DMS153 treated with DMSO at 0.1 percent for 48 hours (cell line): ENCODE measurements at regions not wholly inside any gene's neighbourhood (a gene's known extent, or its start where the extent isn't known, plus 50 kb on each side); places are given as distances from the start of the nearest gene placed in this dataset.

Experiments used
- DNase-seq: peaks from one replicate; lab custom pipeline; 2025; ENCODE audit not compliant: unreplicated experiment; lab: John Stamatoyannopoulos, UW

- no peak for DNase-seq
Measured at GRCh38 chr1:98385652-98386051, 275.9 kb upstream of the SNX7 start.

GRCh38 chr1:98384461-98385141 lies 276.9 kb upstream of the SNX7 start:
- no peak for DNase-seq

- DNase-seq, result no peak
Measured at GRCh38 chr1:98382986-98383740, 278.4 kb upstream of the SNX7 start.

DNA sequence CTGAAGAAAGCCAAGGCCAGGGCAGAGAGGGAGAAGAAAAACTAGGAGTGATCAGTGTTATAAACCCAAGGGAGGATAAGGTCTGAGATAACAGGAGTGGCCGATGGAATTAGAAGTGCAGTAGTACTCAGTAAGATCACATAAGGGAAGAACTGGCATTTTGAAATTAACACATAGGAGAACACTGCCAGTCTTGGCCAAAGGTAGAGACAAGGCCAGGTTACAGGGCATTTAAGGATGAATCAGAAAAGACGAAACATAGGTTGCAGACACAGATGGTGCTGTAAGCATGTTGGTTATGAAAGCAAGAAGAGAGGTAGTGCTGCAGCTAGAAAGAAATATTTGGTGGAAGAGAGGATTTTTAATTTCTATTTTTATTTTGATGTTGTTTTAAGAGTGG lies 278.9 kb upstream of the SNX7 start:
- DNase-seq, result no peak

GRCh38 chr1:98374098-98374497 lies 287.4 kb upstream of the SNX7 start:
- no peak for DNase-seq

DNA sequence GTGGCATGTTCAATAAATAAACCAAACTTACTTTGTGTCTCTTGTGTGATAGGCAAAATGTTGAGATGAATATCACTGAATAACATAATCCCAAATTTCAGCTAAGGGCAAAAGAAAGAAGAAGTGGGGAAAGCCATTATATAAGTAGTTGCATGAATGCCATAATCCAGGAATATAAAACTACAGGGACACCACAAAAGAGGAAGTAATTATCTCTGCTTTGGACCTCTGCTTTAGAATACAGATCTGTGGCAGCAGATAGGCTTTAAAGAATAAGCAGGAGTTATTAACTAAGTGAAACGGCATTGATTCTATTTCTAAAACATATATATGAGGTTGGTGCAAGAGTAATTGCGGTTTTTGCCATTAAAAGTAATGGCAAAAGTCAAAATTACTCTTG lies 288.5 kb upstream of the SNX7 start:
- DNase-seq, result no peak

DNA sequence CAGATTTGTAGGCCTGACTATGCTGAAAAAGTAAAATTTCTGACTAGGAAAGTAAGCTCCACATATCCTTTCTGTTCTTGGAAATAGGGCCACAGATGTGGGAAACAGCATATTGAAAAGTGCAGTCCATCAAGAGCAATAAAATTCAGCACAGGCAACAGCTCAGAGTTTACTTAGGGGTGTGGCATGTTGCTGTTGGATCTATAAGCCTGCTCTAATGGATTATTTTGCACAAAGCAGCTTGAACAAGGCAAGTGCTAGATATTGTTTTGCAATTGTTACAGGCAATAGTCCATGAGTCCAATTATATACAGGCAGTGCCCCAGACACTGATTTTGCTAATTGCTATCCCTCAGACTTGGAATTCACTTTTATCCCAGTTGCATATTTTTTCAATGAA lies 289.8 kb upstream of the SNX7 start:
- no peak for DNase-seq

- no peak for DNase-seq
Measured at GRCh38 chr1:98369463-98369862, 292.1 kb upstream of the SNX7 start.

DNA sequence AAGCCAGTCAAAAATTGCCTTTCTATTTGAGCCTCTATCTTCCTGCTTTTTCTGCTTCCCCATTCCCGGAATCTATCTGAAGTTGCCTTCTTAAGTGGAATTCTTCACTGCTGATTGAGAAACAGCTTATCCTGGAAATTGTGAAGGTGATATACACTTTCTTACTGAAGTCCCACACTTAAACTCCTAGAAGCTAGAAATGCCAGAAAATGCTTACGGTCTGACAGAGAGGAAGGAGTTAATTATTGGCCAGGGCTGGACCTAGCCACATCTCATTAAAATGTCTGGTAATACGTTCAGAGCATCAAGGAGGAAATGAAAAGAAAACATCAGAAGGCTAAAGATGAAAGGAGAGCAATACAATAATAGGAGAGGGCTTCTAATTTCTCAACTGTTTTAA lies 292.5 kb upstream of the SNX7 start:
- DNase-seq, result no peak

DNA sequence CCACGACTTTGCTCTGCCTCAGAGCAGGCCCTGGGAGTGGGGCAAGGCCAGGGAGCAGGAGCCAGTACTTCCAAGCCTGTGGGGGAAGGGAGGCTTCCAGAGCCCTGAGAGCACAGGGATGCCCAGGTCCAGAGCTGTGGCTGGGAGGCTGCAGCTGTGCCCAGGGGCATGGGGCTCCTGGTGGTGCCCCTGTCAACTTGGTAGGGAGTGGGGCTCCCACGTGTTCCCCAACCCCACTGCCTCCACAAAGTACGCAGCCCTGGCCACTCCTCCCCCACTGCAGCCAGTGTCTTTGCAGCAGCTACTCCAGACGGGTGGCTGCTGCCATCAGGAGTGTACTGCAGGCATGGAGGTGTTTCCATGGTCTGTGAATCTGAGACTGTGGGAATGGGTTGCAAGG lies 294.1 kb upstream of the SNX7 start:
- no peak for DNase-seq

DNA sequence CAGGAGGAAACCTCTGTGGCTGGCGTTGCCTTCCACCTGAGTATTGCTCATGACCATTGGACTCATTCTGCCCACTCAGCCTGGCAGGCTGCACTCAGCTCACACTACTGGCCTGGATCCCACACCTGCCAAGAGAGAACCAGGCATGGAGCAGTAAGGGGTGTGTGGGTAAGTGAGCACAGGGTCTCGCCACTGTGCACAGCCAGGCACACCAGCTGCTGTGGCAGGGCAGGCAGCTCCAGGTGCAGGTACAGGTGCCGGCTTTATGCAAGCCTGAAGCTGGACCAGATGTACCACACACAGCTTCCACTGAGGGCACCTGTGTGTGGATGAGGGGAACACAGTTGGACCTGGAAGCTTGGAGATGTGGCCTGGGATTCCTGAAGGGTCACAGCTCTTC lies 295.2 kb upstream of the SNX7 start:
- no peak for DNase-seq

DNA sequence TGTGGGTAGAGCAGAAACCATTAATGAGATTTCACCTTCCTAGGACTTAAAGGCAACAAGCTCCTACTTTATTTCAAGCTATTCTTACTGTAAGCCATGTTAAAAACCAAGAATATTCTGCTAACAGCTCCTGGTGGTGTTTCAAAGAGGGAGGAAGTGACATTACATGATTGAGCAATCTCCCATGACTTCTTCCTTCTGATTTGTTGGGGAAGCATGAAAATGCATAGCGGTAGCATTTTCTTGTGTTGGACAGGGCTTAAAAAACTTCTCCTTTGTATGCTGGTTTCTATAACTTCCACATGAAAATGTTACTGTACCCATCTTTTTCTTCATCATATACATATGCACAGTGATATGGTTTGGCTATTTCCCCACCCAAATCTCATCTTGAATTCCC lies 297.0 kb upstream of the SNX7 start:
- no peak for DNase-seq

DNA sequence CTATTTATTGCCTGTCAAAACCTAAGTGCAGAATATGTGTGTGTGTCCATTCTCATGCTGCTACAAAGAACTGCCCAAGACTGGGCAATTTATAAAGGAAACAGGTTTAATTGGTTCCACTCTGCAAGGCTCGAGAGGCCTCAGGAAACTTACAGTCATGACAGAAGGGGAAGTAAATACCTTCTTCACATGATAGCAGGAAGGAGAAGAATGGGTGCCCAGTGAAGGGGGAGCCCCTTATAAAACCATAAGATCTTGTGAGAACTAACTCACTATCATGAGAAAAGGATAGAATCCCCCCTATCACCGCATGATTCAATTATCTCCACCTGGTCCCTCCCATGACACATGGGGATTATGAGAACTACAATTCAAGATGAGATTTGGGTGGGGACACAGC lies 300.7 kb upstream of the SNX7 start:
- DNase-seq, result no peak

DNA sequence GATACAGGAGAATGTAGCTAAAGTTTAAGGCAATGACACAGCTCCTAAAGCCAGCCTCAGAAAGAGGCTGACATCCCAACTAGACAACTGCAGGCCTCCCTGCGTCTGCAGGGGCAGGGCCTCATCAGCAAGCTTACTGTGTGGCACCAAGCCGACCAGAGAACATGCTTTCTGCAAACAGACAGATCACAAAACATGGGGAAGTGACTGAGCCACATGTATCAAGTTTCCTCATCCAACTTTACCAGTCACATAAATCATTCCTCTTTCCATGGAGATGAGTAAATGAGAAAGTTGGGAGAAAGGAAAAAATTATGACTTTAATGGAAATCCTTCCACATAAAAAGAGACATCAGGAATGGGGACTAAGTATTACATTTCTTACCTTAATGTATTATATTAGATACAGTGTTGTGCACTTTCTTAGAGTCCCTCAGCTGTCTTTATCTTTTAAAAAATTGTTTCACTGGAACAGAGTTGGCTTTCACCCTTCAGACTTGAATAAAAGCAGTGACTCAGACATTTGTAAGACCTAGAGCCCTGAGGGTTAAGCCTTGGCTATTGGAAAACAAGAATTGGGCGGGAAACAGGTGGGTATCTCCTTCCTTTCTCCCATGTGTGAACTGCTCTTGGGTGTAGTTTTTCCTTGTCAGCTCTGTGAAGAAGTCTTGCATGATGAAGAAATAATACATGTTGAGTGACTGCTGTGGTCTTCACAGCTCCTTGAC lies 305.7 kb upstream of the SNX7 start:
- peak; percentile 46 for DNase-seq

DNA sequence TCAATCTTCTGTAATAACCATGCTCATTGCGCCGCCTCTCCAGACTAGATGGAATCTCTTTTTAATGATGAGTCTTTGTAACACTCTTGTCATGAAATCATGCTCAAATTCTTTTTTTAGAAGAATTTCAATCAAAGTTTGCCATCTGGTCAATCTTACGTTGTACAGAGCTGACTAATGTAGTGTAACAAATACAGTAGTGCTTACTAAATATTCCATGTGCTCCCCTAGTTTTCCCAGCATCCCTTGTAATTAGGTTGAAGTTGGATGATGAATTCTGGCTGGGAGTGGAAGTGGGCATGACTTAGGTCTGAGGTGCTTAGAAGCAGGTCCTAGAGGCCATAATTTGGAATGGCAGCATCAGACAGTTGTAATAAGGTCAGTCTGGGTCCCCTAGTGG lies 309.1 kb upstream of the SNX7 start:
- no peak for DNase-seq

- no peak for DNase-seq
Measured at GRCh38 chr1:98351561-98351960, 310.0 kb upstream of the SNX7 start.

DNA sequence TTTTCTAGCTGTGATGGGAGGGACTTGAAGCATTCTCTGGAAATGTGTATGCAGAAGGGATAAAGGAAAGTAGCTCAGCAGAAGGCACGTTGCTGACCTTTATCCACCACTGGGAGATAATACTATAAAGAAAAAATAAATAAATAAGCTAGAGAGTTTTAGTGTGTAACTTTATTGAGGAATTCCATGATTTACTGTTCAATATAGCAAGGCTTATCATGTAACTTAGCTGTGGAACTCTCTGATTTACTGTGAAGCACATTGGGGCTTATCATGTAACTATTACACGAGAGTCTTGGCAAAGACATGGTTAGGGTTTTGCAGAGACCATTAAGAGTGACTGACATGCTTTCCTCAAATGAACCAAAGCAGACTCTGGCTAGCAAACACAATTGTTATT lies 316.1 kb upstream of the SNX7 start:
- no peak for DNase-seq

DNA sequence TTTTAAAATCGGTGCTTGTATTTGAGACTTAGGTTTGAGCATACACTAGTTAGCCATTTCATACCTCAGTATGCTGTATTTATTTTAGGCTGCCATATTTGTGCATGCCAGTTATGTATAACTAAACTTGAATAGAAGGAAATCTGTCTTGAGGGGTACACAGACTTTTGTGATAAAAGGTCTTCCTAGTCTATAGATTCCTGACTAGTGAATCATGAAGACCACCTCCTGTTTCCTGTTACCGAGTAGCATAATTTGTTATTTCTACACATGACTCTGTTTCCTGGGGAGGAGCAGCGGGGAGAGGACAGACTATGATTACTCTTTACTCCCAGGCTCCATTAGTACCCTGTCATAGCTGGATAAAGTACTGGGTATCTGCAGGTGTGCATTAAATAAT lies 316.8 kb upstream of the SNX7 start:
- no peak for DNase-seq

GRCh38 chr1:98342566-98342965 lies 319.0 kb upstream of the SNX7 start:
- DNase-seq, result no peak

DNA sequence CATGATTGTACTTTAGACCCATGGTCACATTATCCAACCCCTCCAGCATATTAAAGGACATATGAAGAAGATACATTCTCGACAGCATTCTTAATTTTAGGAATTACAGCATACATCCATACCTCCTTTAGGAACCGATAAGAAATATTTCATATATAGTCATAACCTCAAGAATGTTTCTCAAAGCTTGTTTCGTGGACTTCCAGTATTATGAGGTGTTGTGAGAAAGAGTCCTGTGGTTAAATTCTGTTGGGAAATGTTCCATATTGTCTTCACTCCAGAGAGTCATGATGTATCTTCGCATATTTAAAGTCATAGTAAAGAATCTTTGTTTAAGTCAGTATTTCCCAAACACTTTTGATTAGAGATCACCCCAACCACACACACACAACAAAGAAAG lies 321.0 kb upstream of the SNX7 start:
- no peak for DNase-seq

- no peak for DNase-seq
Measured at GRCh38 chr1:98336472-98337083, 324.9 kb upstream of the SNX7 start.

DNA sequence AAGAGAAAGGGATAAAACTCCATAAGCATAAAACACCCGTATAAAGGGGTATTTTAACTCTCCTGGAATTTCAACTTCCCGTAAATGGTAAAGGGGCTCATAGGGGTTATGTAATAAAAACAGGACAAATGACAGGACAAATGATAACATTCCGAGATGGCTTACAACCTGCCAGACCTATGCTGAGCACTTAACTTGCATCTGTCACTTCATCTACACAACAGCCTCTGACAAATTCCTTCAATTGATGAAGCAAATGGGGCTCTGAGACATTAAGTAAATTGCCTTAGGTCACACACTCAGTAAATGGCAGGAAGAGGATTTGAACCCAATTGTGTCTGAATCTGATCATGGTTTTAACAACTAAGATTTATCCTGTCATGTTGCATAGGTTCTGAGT lies 327.6 kb upstream of the SNX7 start:
- no peak for DNase-seq
